Amniotic epithelial cell (primary cell): ENCODE measurements at regions not wholly inside any gene's neighbourhood (a gene's known extent, or its start where the extent isn't known, plus 50 kb on each side); places are given as distances from the start of the nearest gene placed in this dataset.

ENCODE experiments used
- DNase-seq: peaks from one replicate; pipeline ENCODE4 v3.0.0-alpha.2; 2010; ENCODE audit warnings: low read depth

GRCh38 chr17:13405080-13405479 lies 196.6 kb downstream of the HS3ST3A1 start:
- DNase-seq = no peak

GRCh38 chr17:13403982-13404946 lies 197.5 kb downstream of the HS3ST3A1 start:
- DNase-seq = no peak

GRCh38 chr17:13400491-13400890 lies 201.2 kb downstream of the HS3ST3A1 start:
- no peak for DNase-seq

- DNase-seq = no peak
These were observed 202.9 kb downstream of the HS3ST3A1 start for GRCh38 chr17:13398853-13399252.

- no peak for DNase-seq
These were observed 203.6 kb downstream of the HS3ST3A1 start for GRCh38 chr17:13398091-13398490.

- peak; percentile 84 for DNase-seq
These were observed 205.9 kb downstream of the HS3ST3A1 start for GRCh38 chr17:13395862-13396261.

GRCh38 chr17:13395346-13395745 lies 206.4 kb downstream of the HS3ST3A1 start:
- DNase-seq = no peak

GRCh38 chr17:13393841-13394710 lies 207.7 kb downstream of the HS3ST3A1 start:
- DNase-seq = peak; percentile 99

- DNase-seq = peak; percentile 7
These were observed 213.8 kb downstream of the HS3ST3A1 start for GRCh38 chr17:13387952-13388351.

GRCh38 chr17:13387236-13387635 lies 214.5 kb downstream of the HS3ST3A1 start:
- no peak for DNase-seq

GRCh38 chr17:13385481-13385911 lies 216.2 kb downstream of the HS3ST3A1 start:
- DNase-seq = peak; percentile 85

- DNase-seq = no peak
These were observed 217.1 kb downstream of the HS3ST3A1 start for GRCh38 chr17:13384626-13385025.

- DNase-seq = no peak
These were observed 223.4 kb downstream of the HS3ST3A1 start for GRCh38 chr17:13378361-13378760.

GRCh38 chr17:13374203-13375143 lies 227.3 kb downstream of the HS3ST3A1 start:
- peak; percentile 37 for DNase-seq

GRCh38 chr17:13372432-13372831 lies 229.3 kb downstream of the HS3ST3A1 start:
- no peak for DNase-seq

- peak; percentile 8 for DNase-seq
These were observed 234.6 kb downstream of the HS3ST3A1 start for GRCh38 chr17:13367154-13367553.

GRCh38 chr17:13365331-13365730 lies 236.4 kb downstream of the HS3ST3A1 start:
- DNase-seq = peak; percentile 10

GRCh38 chr17:13363771-13364170 lies 238.0 kb downstream of the HS3ST3A1 start:
- no peak for DNase-seq

- peak; percentile 8 for DNase-seq
These were observed 239.2 kb downstream of the HS3ST3A1 start for GRCh38 chr17:13362341-13363122.

- DNase-seq = peak; percentile 3
These were observed 242.0 kb downstream of the HS3ST3A1 start for GRCh38 chr17:13359774-13360173.

- no peak for DNase-seq
These were observed 246.7 kb downstream of the HS3ST3A1 start for GRCh38 chr17:13355054-13355453.
